Peyer's patch (tissue), 4 donors: ENCODE measurements at regions not wholly inside any gene's neighbourhood (a gene's known extent, or its start where the extent isn't known, plus 50 kb on each side); places are given as distances from the start of the nearest gene placed in this dataset.

ENCODE experiments used
- DNase-seq, 3 donors: peaks; one replicate each; pipeline ENCODE4 v3.0.0-alpha.2; 2017 to 2019
- H3K27ac ChIP-seq, 4 donors: fragments of 200-600 bp; sonication (generic); one replicate each; pipeline ENCODE4 v1.5.1; 2016 to 2019
- H3K27me3 ChIP-seq, 2 donors: fragments of 200-600 bp; sonication (generic); one replicate each; pipeline ENCODE4 v1.5.1; 2019
- H3K36me3 ChIP-seq, 3 donors: fragments of 200-600 bp; sonication (generic); one replicate each; pipeline ENCODE4 v1.5.1; 2016 to 2019
- H3K4me1 ChIP-seq, 4 donors: fragments of 200-600 bp; sonication (generic); one replicate each; pipeline ENCODE4 v1.5.1; 2016 to 2019
- H3K4me3 ChIP-seq, 4 donors: fragments of 200-600 bp; sonication (generic); 1 replicate in 3 of 4; 2 replicates in 1 of 4; pipeline ENCODE4 v1.5.1; 2016 to 2019; ENCODE audit warnings: mild to moderate bottlenecking in 1 of 4
- H3K9me3 ChIP-seq, 4 donors: fragments of 200-600 bp; sonication (generic); one replicate each; pipeline ENCODE4 v1.5.1; 2016 to 2019; ENCODE audit warnings: mild to moderate bottlenecking in 1 of 4
- POLR2A ChIP-seq, 2 donors: fragments of 450-650 bp; IDR thresholded peaks; one replicate each; pipeline ENCODE4 v1.5.1; 2017; ENCODE audit warnings: antibody characterized with exemption in 2 of 2, mild to moderate bottlenecking in 2 of 2, moderate library complexity in 2 of 2
- TF ChIP-seq, protein P1 (sequence below), 6 experiments: fragments of 450-650 bp in 4 of 6; fragments of 200-600 bp in 2 of 6; sonication (generic) in 1 of 6; IDR thresholded peaks; one replicate each; pipeline ENCODE4 v1.5.1; 2017 to 2019; ENCODE audit warnings: antibody characterized with exemption in 6 of 6, mild to moderate bottlenecking in 3 of 6, moderate library complexity in 1 of 6

- Histone ChIP-seq H3K4me3 (no peak overlapping the region), H3K27me3 (no peaks in the 10 kb centered on the region), H3K9me3 (no peaks in the 10 kb centered on the region), H3K36me3 (no peaks in the 10 kb centered on the region), H3K4me1 (peaks cover 0 to 8% (median 0%) of the 10 kb centered on the region in 4 donors), H3K27ac (no peak overlapping the region)
- TF ChIP-seq, protein P1, sequence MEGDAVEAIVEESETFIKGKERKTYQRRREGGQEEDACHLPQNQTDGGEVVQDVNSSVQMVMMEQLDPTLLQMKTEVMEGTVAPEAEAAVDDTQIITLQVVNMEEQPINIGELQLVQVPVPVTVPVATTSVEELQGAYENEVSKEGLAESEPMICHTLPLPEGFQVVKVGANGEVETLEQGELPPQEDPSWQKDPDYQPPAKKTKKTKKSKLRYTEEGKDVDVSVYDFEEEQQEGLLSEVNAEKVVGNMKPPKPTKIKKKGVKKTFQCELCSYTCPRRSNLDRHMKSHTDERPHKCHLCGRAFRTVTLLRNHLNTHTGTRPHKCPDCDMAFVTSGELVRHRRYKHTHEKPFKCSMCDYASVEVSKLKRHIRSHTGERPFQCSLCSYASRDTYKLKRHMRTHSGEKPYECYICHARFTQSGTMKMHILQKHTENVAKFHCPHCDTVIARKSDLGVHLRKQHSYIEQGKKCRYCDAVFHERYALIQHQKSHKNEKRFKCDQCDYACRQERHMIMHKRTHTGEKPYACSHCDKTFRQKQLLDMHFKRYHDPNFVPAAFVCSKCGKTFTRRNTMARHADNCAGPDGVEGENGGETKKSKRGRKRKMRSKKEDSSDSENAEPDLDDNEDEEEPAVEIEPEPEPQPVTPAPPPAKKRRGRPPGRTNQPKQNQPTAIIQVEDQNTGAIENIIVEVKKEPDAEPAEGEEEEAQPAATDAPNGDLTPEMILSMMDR (IDR thresholded peaks at IDR 0.05) = no peak
- TF ChIP-seq POLR2A (IDR thresholded peaks at IDR 0.05) = no peak
- no peak for DNase-seq
Measured at GRCh38 chr7:68324621-68325020, 1273.7 kb upstream of the AUTS2 start.

DNA sequence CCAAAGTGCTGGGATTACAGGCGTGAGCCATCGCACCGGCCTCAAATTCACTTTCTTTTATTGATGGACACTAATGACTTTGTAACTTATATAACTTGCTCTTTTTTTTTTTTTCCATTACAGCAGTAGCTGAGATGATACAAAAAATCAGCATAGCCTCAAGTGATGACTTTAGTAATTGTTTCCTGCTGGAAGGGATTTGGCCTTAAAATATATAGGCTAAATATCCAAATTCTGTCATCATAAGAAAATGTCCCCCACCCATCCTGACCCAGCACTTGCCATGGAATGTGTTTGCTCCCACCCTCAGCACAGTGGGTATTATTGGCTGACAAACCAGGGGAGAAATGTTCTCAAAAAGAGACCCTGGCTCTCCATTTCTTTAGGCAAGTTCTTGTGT lies 1264.1 kb upstream of the AUTS2 start:
- DNase-seq = no peak
- H3K27ac ChIP-seq = no peak overlapping the region
- no peak overlapping the region for H3K4me3 ChIP-seq
- no peaks in the 10 kb centered on the region for H3K4me1 ChIP-seq
- no peaks in the 10 kb centered on the region for H3K27me3 ChIP-seq
- H3K9me3 ChIP-seq = peaks cover 0 to 5% (median 0%) of the 10 kb centered on the region in 4 donors
- TF ChIP-seq, protein P1 (IDR thresholded peaks at IDR 0.05) = no peak
- no peak for TF ChIP-seq POLR2A (IDR thresholded peaks at IDR 0.05)
- H3K36me3 ChIP-seq = no peaks in the 10 kb centered on the region

- Histone ChIP-seq H3K4me1 (no peaks in the 10 kb centered on the region), H3K27me3 (no peaks in the 10 kb centered on the region), H3K9me3 (peaks cover 0 to 5% (median 0%) of the 10 kb centered on the region in 4 donors), H3K4me3 (no peak overlapping the region), H3K27ac (no peak overlapping the region), H3K36me3 (no peaks in the 10 kb centered on the region)
- no peak for DNase-seq
- TF ChIP-seq, protein P1 (IDR thresholded peaks at IDR 0.05) = no peak
- no peak for TF ChIP-seq POLR2A (IDR thresholded peaks at IDR 0.05)
Measured at GRCh38 chr7:68334636-68335272, 1263.5 kb upstream of the AUTS2 start.

DNA sequence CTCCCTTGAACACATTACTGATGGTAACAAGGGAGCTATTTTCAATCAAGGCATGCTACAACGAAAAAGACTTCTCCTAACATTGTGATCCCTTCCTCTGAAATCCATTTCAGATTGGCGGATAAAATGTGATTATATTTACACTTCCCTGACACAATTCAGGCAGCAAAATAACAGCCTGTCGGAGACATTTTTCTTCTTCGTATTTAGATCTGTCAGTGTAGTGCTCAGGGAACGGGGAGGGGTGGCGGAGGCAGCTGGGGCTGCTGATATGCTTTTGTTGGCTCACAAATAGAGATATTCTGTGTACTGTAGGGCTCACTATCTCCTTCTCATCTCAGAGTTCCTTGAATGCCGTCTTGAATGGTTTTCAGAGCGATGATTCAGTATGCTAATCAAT lies 1261.7 kb upstream of the AUTS2 start:
- H3K27ac ChIP-seq = no peak overlapping the region
- no peaks in the 10 kb centered on the region for H3K36me3 ChIP-seq
- no peaks in the 10 kb centered on the region for H3K9me3 ChIP-seq
- H3K4me3 ChIP-seq = no peak overlapping the region
- DNase-seq = no peak
- no peaks in the 10 kb centered on the region for H3K4me1 ChIP-seq
- no peak for TF ChIP-seq POLR2A (IDR thresholded peaks at IDR 0.05)
- TF ChIP-seq, protein P1 (IDR thresholded peaks at IDR 0.05) = no peak
- no peaks in the 10 kb centered on the region for H3K27me3 ChIP-seq

DNA sequence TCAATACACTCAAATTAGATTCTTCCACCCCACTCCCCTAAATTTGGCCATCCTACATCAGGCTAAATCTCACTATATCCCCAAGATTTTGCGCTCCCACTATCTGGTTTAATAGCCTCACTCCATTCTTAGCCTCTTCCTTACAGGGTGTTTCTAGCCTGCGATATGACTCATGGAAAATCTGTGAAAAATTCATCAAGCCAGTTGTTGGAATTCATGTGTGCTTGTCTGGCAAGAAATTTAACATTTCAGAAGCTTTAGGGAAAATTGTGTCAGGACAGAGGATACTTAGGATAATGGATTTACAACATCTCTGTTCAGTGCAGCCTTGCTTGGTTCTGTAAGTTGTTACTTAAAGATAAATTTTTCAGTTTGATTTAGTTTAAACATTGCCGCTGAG lies 1249.9 kb upstream of the AUTS2 start:
- H3K4me3 ChIP-seq = no peak overlapping the region
- no peak overlapping the region for H3K27ac ChIP-seq
- H3K9me3 ChIP-seq = no peaks in the 10 kb centered on the region
- TF ChIP-seq, protein P1 (IDR thresholded peaks at IDR 0.05) = no peak
- TF ChIP-seq POLR2A (IDR thresholded peaks at IDR 0.05) = no peak
- DNase-seq = no peak
- no peaks in the 10 kb centered on the region for H3K4me1 ChIP-seq
- H3K27me3 ChIP-seq = no peaks in the 10 kb centered on the region
- no peaks in the 10 kb centered on the region for H3K36me3 ChIP-seq
